ENCODE measurements at regions not wholly inside any gene's neighbourhood (a gene's known extent, or its start where the extent isn't known, plus 50 kb on each side); places are given as distances from the start of the nearest gene placed in this dataset.

DNA sequence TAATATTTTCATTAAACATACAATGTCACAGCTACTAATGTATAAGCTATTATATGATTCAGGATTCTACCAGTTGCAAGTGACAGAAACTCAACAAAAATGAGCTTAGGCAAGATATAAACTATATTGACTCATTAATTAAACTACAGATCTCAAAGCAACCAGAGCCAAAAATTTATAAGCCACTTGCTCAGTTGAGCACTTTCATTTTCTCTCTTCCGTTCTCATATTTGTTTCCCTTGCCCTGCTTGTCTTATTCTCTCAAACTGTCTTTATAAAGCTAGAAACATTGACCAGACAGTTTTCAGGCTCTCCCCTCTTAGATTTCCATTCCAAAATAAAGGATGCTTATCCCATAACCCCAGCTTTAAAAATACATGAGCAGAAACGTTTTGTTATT is 60.2 kb upstream of the DGKB start:
- DNase-seq: no peak

DNA sequence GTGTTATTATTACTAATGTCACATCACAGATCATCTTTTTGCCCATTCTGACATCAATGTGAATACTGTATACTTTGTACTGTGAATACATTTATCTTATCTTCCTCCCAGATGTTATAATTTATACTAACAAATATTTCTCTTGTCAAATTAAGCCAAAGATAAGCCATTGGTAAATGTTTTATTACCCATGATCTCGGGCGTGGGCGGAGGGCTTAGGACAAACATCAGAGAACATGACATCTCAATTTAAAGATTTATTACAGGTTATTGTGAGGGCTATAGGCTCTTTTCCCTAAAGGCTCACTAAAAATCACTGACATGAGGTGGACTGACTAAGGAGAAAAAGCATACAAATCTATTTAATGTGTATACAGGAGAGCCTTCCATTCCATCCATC is 58.2 kb upstream of the DGKB start:
- no peak for DNase-seq

- no peak for DNase-seq
Observed at GRCh38 chr7:14959339-14959738, 56.8 kb upstream of the DGKB start.

- no peak for DNase-seq
Observed at GRCh38 chr7:14954035-14954434, 51.5 kb upstream of the DGKB start.

All from hippocampal formation (tissue), 2 donors.